ENCODE measurements at regions not wholly inside any gene's neighbourhood (a gene's known extent, or its start where the extent isn't known, plus 50 kb on each side); places are given as distances from the start of the nearest gene placed in this dataset.

- no peak overlapping the region for H2AK5ac ChIP-seq (ENCODE audit: low read depth, low read length)
- H2BK5ac ChIP-seq (ENCODE audit: low read length), result no peak overlapping the region
- no peaks in the 10 kb centered on the region for H3K4me1 ChIP-seq (ENCODE audit: control insufficient read depth in 2 of 2, insufficient read depth in 1 of 2, low read depth in 1 of 2, low read length in 2 of 2)
- H3K14ac ChIP-seq (ENCODE audit: low read length), result no peak overlapping the region
- no peak overlapping the region for H2BK120ac ChIP-seq (ENCODE audit: low read depth, low read length)
- H3K27ac ChIP-seq (replicated peaks; ENCODE audit: low read length), result no peak overlapping the region
- H3K4me2 ChIP-seq (ENCODE audit: insufficient read depth, low read length, poor library complexity, severe bottlenecking), result no peak overlapping the region
- no peak overlapping the region for H2BK12ac ChIP-seq (ENCODE audit: low read length)
- H3K9ac ChIP-seq (ENCODE audit: low read depth, low read length, poor library complexity), result no peak overlapping the region
- no peak overlapping the region for H4K91ac ChIP-seq (ENCODE audit: low read depth, low read length, poor library complexity)
- no peak overlapping the region for H3K18ac ChIP-seq (ENCODE audit: low read length)
- H2AFZ ChIP-seq (ENCODE audit: low read length), result no peak overlapping the region
- H4K8ac ChIP-seq (ENCODE audit: low read depth, low read length), result no peak overlapping the region
- no peaks in the 10 kb centered on the region for H3K79me1 ChIP-seq (ENCODE audit: low read depth, low read length)
- no CpG with 5 or more reads among the region's 2 CpGs for WGBS, 2 donors (ENCODE audit: extremely low coverage in 2 of 2, insufficient read length in 2 of 2, insufficient replicate concordance in 1 of 2)
- no peaks in the 10 kb centered on the region for H3K36me3 ChIP-seq (replicated peaks in 1 of 2; ENCODE audit: control insufficient read depth in 2 of 2, insufficient read depth in 2 of 2, low read length in 2 of 2)
- H3K23ac ChIP-seq (ENCODE audit: low read depth, low read length, poor library complexity), result no peak overlapping the region
- H3K4ac ChIP-seq (ENCODE audit: low read length), result no peak overlapping the region
- no peak for DNase-seq (ENCODE audit: low spot score)
- no peak overlapping the region for H2BK15ac ChIP-seq (ENCODE audit: low read length)
- peaks cover 0 to 4% of the 10 kb centered on the region in 2 donors for H3K9me3 ChIP-seq (replicated peaks in 1 of 2; ENCODE audit: control insufficient read depth in 2 of 2, insufficient read depth in 1 of 2, low read depth in 1 of 2, low read length in 2 of 2)
- H3K4me3 ChIP-seq (ENCODE audit: low read length in 2 of 2), result no peak overlapping the region
- peaks cover 0 to 4% (median 0%) of the 10 kb centered on the region in 3 experiments for H3K27me3 ChIP-seq (ENCODE audit: control insufficient read depth in 3 of 3, insufficient read depth in 3 of 3, low read depth in 1 of 3, low read length in 3 of 3)
Observed at GRCh38 chr7:36002900-36003299, 150.2 kb upstream of the EEPD1 start.

GRCh38 chr7:36003343-36003742, 149.7 kb upstream of the EEPD1 start:
- no peak overlapping the region for H3K23ac ChIP-seq (ENCODE audit: low read depth, low read length, poor library complexity)
- H3K4me2 ChIP-seq (ENCODE audit: insufficient read depth, low read length, poor library complexity, severe bottlenecking), result no peak overlapping the region
- no peak overlapping the region for H3K4ac ChIP-seq (ENCODE audit: low read length)
- no peaks in the 10 kb centered on the region for H3K36me3 ChIP-seq (replicated peaks in 1 of 2; ENCODE audit: control insufficient read depth in 2 of 2, insufficient read depth in 2 of 2, low read length in 2 of 2)
- H3K9me3 ChIP-seq (replicated peaks in 1 of 2; ENCODE audit: control insufficient read depth in 2 of 2, insufficient read depth in 1 of 2, low read depth in 1 of 2, low read length in 2 of 2), result peaks cover 0 to 4% of the 10 kb centered on the region in 2 donors
- no peaks in the 10 kb centered on the region for H3K4me1 ChIP-seq (ENCODE audit: control insufficient read depth in 2 of 2, insufficient read depth in 1 of 2, low read depth in 1 of 2, low read length in 2 of 2)
- H2BK120ac ChIP-seq (ENCODE audit: low read depth, low read length), result no peak overlapping the region
- no peak overlapping the region for H2BK5ac ChIP-seq (ENCODE audit: low read length)
- H3K79me1 ChIP-seq (ENCODE audit: low read depth, low read length), result no peaks in the 10 kb centered on the region
- no peak overlapping the region for H4K91ac ChIP-seq (ENCODE audit: low read depth, low read length, poor library complexity)
- no peak overlapping the region for H2BK12ac ChIP-seq (ENCODE audit: low read length)
- no peak overlapping the region for H3K14ac ChIP-seq (ENCODE audit: low read length)
- no peak overlapping the region for H2BK15ac ChIP-seq (ENCODE audit: low read length)
- no peak overlapping the region for H2AFZ ChIP-seq (ENCODE audit: low read length)
- no peak overlapping the region for H3K27ac ChIP-seq (replicated peaks; ENCODE audit: low read length)
- no peak overlapping the region for H3K9ac ChIP-seq (ENCODE audit: low read depth, low read length, poor library complexity)
- H2AK5ac ChIP-seq (ENCODE audit: low read depth, low read length), result no peak overlapping the region
- H3K18ac ChIP-seq (ENCODE audit: low read length), result no peak overlapping the region
- H3K4me3 ChIP-seq (ENCODE audit: low read length in 2 of 2), result no peak overlapping the region
- DNase-seq (ENCODE audit: low spot score), result no peak
- WGBS, 2 donors (ENCODE audit: extremely low coverage in 2 of 2, insufficient read length in 2 of 2, insufficient replicate concordance in 1 of 2), result no CpG with 5 or more reads among the region's 1 CpG
- no peak overlapping the region for H4K8ac ChIP-seq (ENCODE audit: low read depth, low read length)
- H3K27me3 ChIP-seq (ENCODE audit: control insufficient read depth in 3 of 3, insufficient read depth in 3 of 3, low read depth in 1 of 3, low read length in 3 of 3), result peaks cover 0 to 4% (median 0%) of the 10 kb centered on the region in 3 experiments

DNA sequence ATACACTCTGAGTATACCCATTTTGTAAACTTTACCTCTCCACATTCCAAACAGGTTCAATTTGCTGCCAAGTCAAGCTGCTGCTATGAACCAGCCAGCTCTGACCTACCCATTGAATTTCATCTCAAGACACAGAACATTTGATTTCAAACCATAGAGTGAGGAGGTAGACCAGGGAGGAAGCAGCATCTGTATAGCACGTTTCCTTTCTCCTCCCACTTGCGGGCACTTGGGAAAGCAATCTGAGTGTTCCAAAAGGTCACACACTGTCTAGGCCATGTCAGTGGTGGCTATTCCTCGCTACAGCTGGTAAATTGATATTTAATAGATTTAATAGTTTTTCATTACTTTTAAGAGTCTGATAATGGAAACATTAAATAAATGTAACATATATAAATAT, 147.8 kb upstream of the EEPD1 start:
- Histone ChIP-seq H3K18ac (ENCODE audit: low read length) (no peak overlapping the region), H2BK15ac (ENCODE audit: low read length) (no peak overlapping the region), H3K36me3 (replicated peaks in 1 of 2; ENCODE audit: control insufficient read depth in 2 of 2, insufficient read depth in 2 of 2, low read length in 2 of 2) (no peaks in the 10 kb centered on the region), H4K8ac (ENCODE audit: low read depth, low read length) (no peak overlapping the region), H2AK5ac (ENCODE audit: low read depth, low read length) (no peak overlapping the region), H3K14ac (ENCODE audit: low read length) (no peak overlapping the region), H3K4ac (ENCODE audit: low read length) (no peak overlapping the region), H2BK12ac (ENCODE audit: low read length) (no peak overlapping the region), H2BK5ac (ENCODE audit: low read length) (no peak overlapping the region), H3K27me3 (ENCODE audit: control insufficient read depth in 3 of 3, insufficient read depth in 3 of 3, low read depth in 1 of 3, low read length in 3 of 3) (peaks cover 0 to 4% (median 0%) of the 10 kb centered on the region in 3 experiments), H3K79me1 (ENCODE audit: low read depth, low read length) (no peaks in the 10 kb centered on the region), H3K9ac (ENCODE audit: low read depth, low read length, poor library complexity) (no peak overlapping the region), H3K4me1 (ENCODE audit: control insufficient read depth in 2 of 2, insufficient read depth in 1 of 2, low read depth in 1 of 2, low read length in 2 of 2) (no peaks in the 10 kb centered on the region), H3K4me3 (ENCODE audit: low read length in 2 of 2) (no peak overlapping the region), H3K9me3 (replicated peaks in 1 of 2; ENCODE audit: control insufficient read depth in 2 of 2, insufficient read depth in 1 of 2, low read depth in 1 of 2, low read length in 2 of 2) (peaks cover 0 to 4% of the 10 kb centered on the region in 2 donors), H2BK120ac (ENCODE audit: low read depth, low read length) (no peak overlapping the region), H3K4me2 (ENCODE audit: insufficient read depth, low read length, poor library complexity, severe bottlenecking) (no peak overlapping the region), H4K91ac (ENCODE audit: low read depth, low read length, poor library complexity) (no peak overlapping the region), H3K23ac (ENCODE audit: low read depth, low read length, poor library complexity) (no peak overlapping the region), H2AFZ (ENCODE audit: low read length) (no peak overlapping the region), H3K27ac (replicated peaks; ENCODE audit: low read length) (no peak overlapping the region)
- no CpG with 5 or more reads among the region's 3 CpGs for WGBS, 2 donors (ENCODE audit: extremely low coverage in 2 of 2, insufficient read length in 2 of 2, insufficient replicate concordance in 1 of 2)
- DNase-seq (ENCODE audit: low spot score), result no peak

DNA sequence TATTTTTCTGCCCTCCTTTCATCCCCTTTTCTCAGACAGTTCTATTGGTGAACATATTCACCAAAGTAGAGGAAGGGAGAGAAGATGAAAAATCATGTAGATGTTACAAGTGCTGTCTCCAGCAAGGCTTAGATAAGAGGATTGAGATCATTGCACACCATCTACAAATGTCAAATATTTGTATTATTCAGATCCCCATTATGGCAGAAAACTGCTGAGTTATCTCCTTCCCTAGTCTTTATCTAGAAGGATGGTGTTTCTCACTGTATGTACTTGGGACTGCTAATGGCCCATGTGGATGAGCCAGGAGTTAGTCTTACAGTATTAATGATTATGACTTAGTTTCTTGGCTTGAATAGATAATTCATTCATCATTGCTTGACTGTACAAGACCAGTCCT, 147.2 kb upstream of the EEPD1 start:
- no peak overlapping the region for H3K23ac ChIP-seq (ENCODE audit: low read depth, low read length, poor library complexity)
- no peak overlapping the region for H4K8ac ChIP-seq (ENCODE audit: low read depth, low read length)
- no peak overlapping the region for H3K4me2 ChIP-seq (ENCODE audit: insufficient read depth, low read length, poor library complexity, severe bottlenecking)
- no peak overlapping the region for H2BK120ac ChIP-seq (ENCODE audit: low read depth, low read length)
- no peak overlapping the region for H4K91ac ChIP-seq (ENCODE audit: low read depth, low read length, poor library complexity)
- H3K27ac ChIP-seq (replicated peaks; ENCODE audit: low read length), result no peak overlapping the region
- no peak overlapping the region for H2AFZ ChIP-seq (ENCODE audit: low read length)
- no peak overlapping the region for H3K14ac ChIP-seq (ENCODE audit: low read length)
- H3K27me3 ChIP-seq (ENCODE audit: control insufficient read depth in 3 of 3, insufficient read depth in 3 of 3, low read depth in 1 of 3, low read length in 3 of 3), result peaks cover 0 to 4% (median 0%) of the 10 kb centered on the region in 3 experiments
- H3K9ac ChIP-seq (ENCODE audit: low read depth, low read length, poor library complexity), result no peak overlapping the region
- H3K36me3 ChIP-seq (replicated peaks in 1 of 2; ENCODE audit: control insufficient read depth in 2 of 2, insufficient read depth in 2 of 2, low read length in 2 of 2), result no peaks in the 10 kb centered on the region
- no peak overlapping the region for H2BK12ac ChIP-seq (ENCODE audit: low read length)
- H3K4ac ChIP-seq (ENCODE audit: low read length), result no peak overlapping the region
- no peaks in the 10 kb centered on the region for H3K79me1 ChIP-seq (ENCODE audit: low read depth, low read length)
- H3K18ac ChIP-seq (ENCODE audit: low read length), result no peak overlapping the region
- no peak overlapping the region for H3K4me3 ChIP-seq (ENCODE audit: low read length in 2 of 2)
- H2BK15ac ChIP-seq (ENCODE audit: low read length), result no peak overlapping the region
- H3K4me1 ChIP-seq (ENCODE audit: control insufficient read depth in 2 of 2, insufficient read depth in 1 of 2, low read depth in 1 of 2, low read length in 2 of 2), result no peaks in the 10 kb centered on the region
- no peak overlapping the region for H2BK5ac ChIP-seq (ENCODE audit: low read length)
- no peak for DNase-seq (ENCODE audit: low spot score)
- H2AK5ac ChIP-seq (ENCODE audit: low read depth, low read length), result no peak overlapping the region
- peaks cover 0 to 4% of the 10 kb centered on the region in 2 donors for H3K9me3 ChIP-seq (replicated peaks in 1 of 2; ENCODE audit: control insufficient read depth in 2 of 2, insufficient read depth in 1 of 2, low read depth in 1 of 2, low read length in 2 of 2)
